MCF 10A (cell line): ENCODE measurements at regions not wholly inside any gene's neighbourhood (a gene's known extent, or its start where the extent isn't known, plus 50 kb on each side); places are given as distances from the start of the nearest gene placed in this dataset. TPM values are rescaled to one million over a fixed set of nuclear protein-coding genes. Genes with fewer than 3 reads are reported as not detected.

Experiments
- BruUV-seq: library from RNA; stranded (reverse); fragments of 400-500 nt; replicated peaks from 2 replicates; lab custom pipeline; 2021; lab: Mats Ljungman, UMichigan
- CTCF ChIA-PET: fragments of 300-600 bp; sonication (Branson Sonifier 250); formaldehyde crosslinking; extraction: SDS; loops from one replicate; lab custom pipeline; 2021; ENCODE audit warnings: antibody characterized with exemption, inconsistent platforms; lab: Yijun Ruan, JAX
- POLR2A ChIA-PET: fragments of 300-600, 350-650 bp; sonication (Branson Sonifier 250); formaldehyde crosslinking; extraction: SDS; loops from one replicate; lab custom pipeline; 2020; ENCODE audit warnings: antibody characterized with exemption, inconsistent platforms; lab: Yijun Ruan, JAX
- DNase-seq: peaks from one replicate; pipeline ENCODE4 v3.0.0-alpha.2; 2018; ENCODE audit not compliant: unreplicated experiment
- H3K27ac Mint-ChIP-seq: one replicate; pipeline ENCODE4 v1.8.0; 2022; ENCODE audit warnings: mild to moderate bottlenecking, low read depth, mixed read lengths; ENCODE audit not compliant: unreplicated experiment
- H3K27me3 Mint-ChIP-seq: one replicate; pipeline ENCODE4 v1.8.0; 2022; ENCODE audit warnings: mixed read lengths; ENCODE audit not compliant: insufficient read depth, unreplicated experiment
- H3K36me3 Mint-ChIP-seq: one replicate; pipeline ENCODE4 v1.8.0; 2022; ENCODE audit warnings: mild to moderate bottlenecking, moderate library complexity, mixed read lengths; ENCODE audit not compliant: insufficient read depth, unreplicated experiment
- H3K4me1 Mint-ChIP-seq: one replicate; pipeline ENCODE4 v1.8.0; 2022; ENCODE audit warnings: mixed read lengths; ENCODE audit not compliant: insufficient read depth, unreplicated experiment
- H3K4me3 Mint-ChIP-seq: one replicate; pipeline ENCODE4 v1.8.0; 2022; ENCODE audit warnings: mild to moderate bottlenecking, moderate library complexity, mixed read lengths; ENCODE audit not compliant: unreplicated experiment
- H3K9me3 Mint-ChIP-seq: one replicate; pipeline ENCODE4 v1.8.0; 2022; ENCODE audit warnings: mixed read lengths; ENCODE audit not compliant: unreplicated experiment
- CTCF ChIP-seq: fragments of 200-600 bp; IDR thresholded peaks from one replicate; pipeline ENCODE4 v1.8.0; 2022; ENCODE audit warnings: antibody characterized with exemption, mild to moderate bottlenecking; ENCODE audit not compliant: unreplicated experiment
- intact Hi-C: fragments of 100-400 bp; cut with micrococcal nuclease; formaldehyde crosslinking; loops from 2 replicates; pipeline ENCODE4 v1.14.1; 2022
- microRNA-seq: library from miRNA; unstranded; fragments of <30 nt; microRNA quantifications from one replicate; pipeline ENCODE4 v1.2.0, GENCODE V29; 2022

GRCh38 chr10:20350509-20350908 is 534.3 kb downstream of the PLXDC2 start:
- TF ChIP-seq CTCF, result no peak
- H3K27me3 Mint-ChIP-seq, result no peaks in the 10 kb centered on the region
- H3K27ac Mint-ChIP-seq, result no peak overlapping the region
- H3K36me3 Mint-ChIP-seq, result no peaks in the 10 kb centered on the region
- intact Hi-C loops, result no loop called here
- POLR2A ChIA-PET, result interaction anchor here (0.6 kb wide), 1 partner anchor 962 kb away, joined by 3 read pairs; no protein-coding TSS in a partner anchor
- H3K4me1 Mint-ChIP-seq, result no peaks in the 10 kb centered on the region
- CTCF ChIA-PET, result no interaction called here
- no peak for DNase-seq
- H3K4me3 Mint-ChIP-seq, result no peak overlapping the region
- H3K9me3 Mint-ChIP-seq, result no peaks in the 10 kb centered on the region
- no TSS peak for BruUV-seq

- BruUV-seq, result no TSS peak
- peaks cover 7% of the 10 kb centered on the region for H3K9me3 Mint-ChIP-seq
- no peak overlapping the region for H3K4me3 Mint-ChIP-seq
Measured at GRCh38 chr10:20343036-20343435, 526.8 kb downstream of the PLXDC2 start.

More at GRCh38 chr10:20343036-20343435, 526.8 kb downstream of the PLXDC2 start:
- intact Hi-C loops, result no loop called here
- Mint-ChIP-seq H3K36me3 (no peaks in the 10 kb centered on the region), H3K27ac (no peak overlapping the region), H3K27me3 (no peaks in the 10 kb centered on the region), H3K4me1 (no peaks in the 10 kb centered on the region)
- DNase-seq, result no peak
- ChIA-PET CTCF (interaction anchor here (0.6 kb wide), 1 partner anchor 210 kb away, joined by 4 read pairs; no protein-coding TSS in a partner anchor), POLR2A (no interaction called here)
- TF ChIP-seq CTCF, result no peak

Small RNA genes in the stretch of these regions (microRNA-seq; reads per million reads assigned to microRNA genes)
- gene MIR4675, result not detected
